Upper lobe of left lung (tissue), 6 donors: ENCODE measurements at regions not wholly inside any gene's neighbourhood (a gene's known extent, or its start where the extent isn't known, plus 50 kb on each side); places are given as distances from the start of the nearest gene placed in this dataset.

ENCODE experiments used
- ATAC-seq, 2 donors: fragments of 200-7000 bp; cut with Tn5 transposase; one replicate each; pipeline ENCODE4 v1.9.1; 2022; ENCODE audit warnings: mild to moderate bottlenecking in 2 of 2, moderate library complexity in 2 of 2; ENCODE audit not compliant: low FRiP score in 2 of 2
- DNase-seq, 2 donors: peaks; one replicate each; pipeline ENCODE4 v3.0.0-alpha.2; 2019 to 2020
- H3K27ac ChIP-seq, 4 donors: fragments of 200-600 bp; sonication (generic); one replicate each; pipeline ENCODE4 v1.5.1; 2016 to 2019
- H3K27me3 ChIP-seq, 4 donors: fragments of 200-600 bp; sonication (generic); one replicate each; pipeline ENCODE4 v1.5.1; 2017 to 2019
- H3K36me3 ChIP-seq, 4 donors: fragments of 200-600 bp; sonication (generic); one replicate each; pipeline ENCODE4 v1.5.1; 2016 to 2019
- H3K4me1 ChIP-seq, 4 donors: fragments of 200-600 bp; sonication (generic); one replicate each; pipeline ENCODE4 v1.5.1; 2018 to 2019
- H3K4me3 ChIP-seq, 4 donors: fragments of 200-600 bp; sonication (generic); one replicate each; pipeline ENCODE4 v1.5.1; 2017 to 2019; ENCODE audit warnings: mild to moderate bottlenecking in 2 of 4, moderate library complexity in 1 of 4
- H3K9me3 ChIP-seq, 4 donors: fragments of 200-600 bp; sonication (generic); one replicate each; pipeline ENCODE4 v1.5.1; 2018 to 2019
- CTCF ChIP-seq, 6 experiments: fragments of 450-650 bp in 4 of 6; fragments of 200-600 bp in 2 of 6; sonication (generic) in 2 of 6; IDR thresholded peaks; one replicate each; pipeline ENCODE4 v1.5.1; 2016 to 2019; ENCODE audit warnings: antibody characterized with exemption in 6 of 6
- EP300 ChIP-seq, 4 donors: sonication (generic); formaldehyde crosslinking; IDR thresholded peaks; one replicate each; pipeline ENCODE4 v1.5.1; 2017; ENCODE audit warnings: antibody characterized with exemption in 4 of 4, control low read depth in 2 of 4
- POLR2A ChIP-seq, 4 donors: fragments of 450-650 bp; IDR thresholded peaks; one replicate each; pipeline ENCODE4 v1.5.1; 2016 to 2017; ENCODE audit warnings: antibody characterized with exemption in 4 of 4, mild to moderate bottlenecking in 2 of 4
- POLR2AphosphoS5 ChIP-seq, 2 donors: sonication (generic); formaldehyde crosslinking; IDR thresholded peaks; one replicate each; pipeline ENCODE4 v1.5.1; 2017; ENCODE audit warnings: antibody characterized with exemption in 2 of 2
- WGBS, 2 donors: methylation state at CpG; one replicate each; pipeline ENCODE4 v1.1.5; 2017 to 2018; 5-methylcytosine and 5-hydroxymethylcytosine counted together
- donor health status: DM: no; HTN: no; CAD: no; lungs with moderate emphysema.
- donor health status: DM: no; HTN: yes; CAD: no; lungs with severe emphysema.

GRCh38 chr1:209458921-209459320 lies 124.6 kb upstream of the CAMK1G start:
- H3K4me3 ChIP-seq = no peak overlapping the region
- H3K9me3 ChIP-seq = peaks cover 0 to 14% (median 8%) of the 10 kb centered on the region in 4 donors
- no peaks in the 10 kb centered on the region for H3K27me3 ChIP-seq
- no peak overlapping the region for H3K27ac ChIP-seq
- 82 to 85% methylated on average over 3 of the region's 3 CpGs for WGBS, 2 donors
- no peaks in the 10 kb centered on the region for H3K36me3 ChIP-seq
- peaks cover 0 to 6% (median 3%) of the 10 kb centered on the region in 4 donors for H3K4me1 ChIP-seq
- no peak for ATAC-seq
- no peak for DNase-seq
- TF ChIP-seq POLR2AphosphoS5 (IDR thresholded peaks at IDR 0.05) (no peak), POLR2A (IDR thresholded peaks at IDR 0.05) (no peak)

- DNase-seq (no peak), ATAC-seq (no peak)
- Histone ChIP-seq H3K36me3 (no peaks in the 10 kb centered on the region), H3K9me3 (peaks cover 0 to 14% (median 8%) of the 10 kb centered on the region in 4 donors), H3K4me3 (no peak overlapping the region), H3K27ac (no peak overlapping the region), H3K4me1 (peaks cover 0 to 6% (median 3%) of the 10 kb centered on the region in 4 donors), H3K27me3 (no peaks in the 10 kb centered on the region)
- no peak for TF ChIP-seq CTCF (IDR thresholded peaks at IDR 0.05)
- no peak for TF ChIP-seq POLR2AphosphoS5 (IDR thresholded peaks at IDR 0.05)
- TF ChIP-seq POLR2A (IDR thresholded peaks at IDR 0.05) = no peak
- no peak for TF ChIP-seq EP300 (IDR thresholded peaks at IDR 0.05)
Measured at GRCh38 chr1:209461168-209461567, 122.3 kb upstream of the CAMK1G start.

DNA sequence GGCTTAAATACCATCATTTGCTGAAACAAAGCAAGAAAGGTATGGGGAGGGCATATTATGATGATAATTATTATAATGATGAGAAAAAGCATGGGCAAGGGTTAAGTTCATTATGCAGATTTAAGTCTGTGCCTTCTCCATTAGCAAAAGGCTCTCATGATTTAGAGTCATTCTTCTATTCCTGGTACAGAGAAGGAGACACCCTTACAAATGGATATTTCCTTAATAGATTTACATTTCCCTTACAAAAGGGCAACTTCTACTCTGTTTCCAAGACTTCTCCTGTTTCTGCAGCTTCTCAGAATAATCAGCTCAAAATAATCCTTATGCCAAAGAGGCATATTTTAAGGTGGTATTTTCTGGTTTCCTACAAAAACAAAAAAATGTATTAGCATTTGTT lies 121.1 kb upstream of the CAMK1G start:
- H3K36me3 ChIP-seq = no peaks in the 10 kb centered on the region
- H3K4me1 ChIP-seq = peaks cover 0 to 2% (median 0%) of the 10 kb centered on the region in 4 donors
- no peak overlapping the region for H3K4me3 ChIP-seq
- TF ChIP-seq CTCF (IDR thresholded peaks at IDR 0.05) (no peak), POLR2A (IDR thresholded peaks at IDR 0.05) (no peak), EP300 (IDR thresholded peaks at IDR 0.05) (no peak), POLR2AphosphoS5 (IDR thresholded peaks at IDR 0.05) (no peak)
- no peak for DNase-seq
- H3K27me3 ChIP-seq = no peaks in the 10 kb centered on the region
- ATAC-seq = no peak
- H3K9me3 ChIP-seq = peaks cover 0 to 14% (median 8%) of the 10 kb centered on the region in 4 donors
- no peak overlapping the region for H3K27ac ChIP-seq

DNA sequence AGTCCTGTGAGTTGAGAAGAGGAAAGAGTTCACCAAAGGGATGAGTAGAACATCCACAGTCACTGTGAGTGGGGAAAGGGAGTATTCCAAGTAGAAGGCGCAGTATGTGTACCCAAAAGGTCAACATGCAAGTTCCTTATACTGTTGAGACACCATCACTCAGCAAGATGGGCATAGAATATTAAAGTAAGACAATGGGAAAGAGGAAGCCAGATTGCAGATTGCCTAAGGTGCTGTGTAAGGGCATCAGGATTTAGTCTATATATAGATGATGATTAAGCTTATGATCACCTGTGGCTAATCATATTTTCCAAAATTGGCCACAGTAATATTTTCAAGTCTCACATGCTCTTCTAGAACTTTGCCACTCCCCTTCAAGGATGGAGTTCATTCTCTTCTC lies 120.1 kb upstream of the CAMK1G start:
- H3K27ac ChIP-seq = no peak overlapping the region
- no peaks in the 10 kb centered on the region for H3K4me1 ChIP-seq
- H3K27me3 ChIP-seq = no peaks in the 10 kb centered on the region
- DNase-seq (no peak), ATAC-seq (no peak)
- no peaks in the 10 kb centered on the region for H3K36me3 ChIP-seq
- H3K4me3 ChIP-seq = no peak overlapping the region
- peaks cover 0 to 14% (median 8%) of the 10 kb centered on the region in 4 donors for H3K9me3 ChIP-seq
- TF ChIP-seq POLR2AphosphoS5 (IDR thresholded peaks at IDR 0.05) (no peak), EP300 (IDR thresholded peaks at IDR 0.05) (no peak), POLR2A (IDR thresholded peaks at IDR 0.05) (no peak), CTCF (IDR thresholded peaks at IDR 0.05) (no peak)
- 88 to 100% methylated on average over 1 of the region's 1 CpG for WGBS, 2 donors

DNA sequence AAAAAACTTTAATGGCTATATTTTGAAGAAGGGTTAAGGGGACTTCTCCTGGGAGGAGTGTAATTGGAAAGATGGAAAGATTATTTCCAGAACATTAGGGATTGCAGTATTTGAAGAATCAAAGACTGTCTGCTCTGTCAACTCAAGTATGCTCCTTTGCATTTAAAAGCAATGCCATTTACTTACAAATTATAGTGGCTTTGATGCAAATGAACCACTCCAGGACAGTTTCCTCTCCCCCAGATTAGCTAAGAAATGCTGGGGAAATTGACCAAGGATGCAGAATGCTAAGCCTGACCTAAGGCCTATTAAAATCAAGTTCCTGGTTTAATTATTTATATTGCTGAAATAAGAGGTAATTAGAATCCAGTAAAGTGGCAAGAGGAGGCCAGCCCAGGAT lies 110.5 kb upstream of the CAMK1G start:
- ATAC-seq (no peak), DNase-seq (no peak)
- Histone ChIP-seq H3K27me3 (no peaks in the 10 kb centered on the region), H3K4me1 (no peaks in the 10 kb centered on the region), H3K27ac (no peak overlapping the region), H3K9me3 (no peaks in the 10 kb centered on the region), H3K36me3 (no peaks in the 10 kb centered on the region), H3K4me3 (no peak overlapping the region)
- TF ChIP-seq POLR2A (IDR thresholded peaks at IDR 0.05) (no peak), CTCF (IDR thresholded peaks at IDR 0.05) (no peak), POLR2AphosphoS5 (IDR thresholded peaks at IDR 0.05) (no peak), EP300 (IDR thresholded peaks at IDR 0.05) (no peak)
